Cardiac fibroblast (primary cell): ENCODE measurements at regions not wholly inside any gene's neighbourhood (a gene's known extent, or its start where the extent isn't known, plus 50 kb on each side); places are given as distances from the start of the nearest gene placed in this dataset.

ENCODE experiments used
- DNase-seq, 2 donors: peaks; one replicate each; pipeline versions ENCODE4 v3.0.0 to v3.0.0-alpha.2; 2010; ENCODE audit warnings: low read depth in 2 of 2
- H3K4me3 ChIP-seq, 2 donors: replicated peaks in 1 of 2; 1 replicate in 1 of 2; 2 replicates in 1 of 2; pipeline ENCODE4 v1.5.1; 2011; ENCODE audit warnings: low read depth in 2 of 2, low read length in 2 of 2, mild to moderate bottlenecking in 2 of 2, moderate library complexity in 1 of 2
- CTCF ChIP-seq: IDR thresholded peaks from one replicate; pipeline ENCODE4 v1.5.1; 2011; ENCODE audit warnings: low read depth, mild to moderate bottlenecking, low read length, inconsistent platforms

GRCh38 chr3:117243657-117244056 is 534.1 kb downstream of the TUSC7 start:
- TF ChIP-seq CTCF: no peak
- no peak overlapping the region for H3K4me3 ChIP-seq
- DNase-seq: no peak

DNA sequence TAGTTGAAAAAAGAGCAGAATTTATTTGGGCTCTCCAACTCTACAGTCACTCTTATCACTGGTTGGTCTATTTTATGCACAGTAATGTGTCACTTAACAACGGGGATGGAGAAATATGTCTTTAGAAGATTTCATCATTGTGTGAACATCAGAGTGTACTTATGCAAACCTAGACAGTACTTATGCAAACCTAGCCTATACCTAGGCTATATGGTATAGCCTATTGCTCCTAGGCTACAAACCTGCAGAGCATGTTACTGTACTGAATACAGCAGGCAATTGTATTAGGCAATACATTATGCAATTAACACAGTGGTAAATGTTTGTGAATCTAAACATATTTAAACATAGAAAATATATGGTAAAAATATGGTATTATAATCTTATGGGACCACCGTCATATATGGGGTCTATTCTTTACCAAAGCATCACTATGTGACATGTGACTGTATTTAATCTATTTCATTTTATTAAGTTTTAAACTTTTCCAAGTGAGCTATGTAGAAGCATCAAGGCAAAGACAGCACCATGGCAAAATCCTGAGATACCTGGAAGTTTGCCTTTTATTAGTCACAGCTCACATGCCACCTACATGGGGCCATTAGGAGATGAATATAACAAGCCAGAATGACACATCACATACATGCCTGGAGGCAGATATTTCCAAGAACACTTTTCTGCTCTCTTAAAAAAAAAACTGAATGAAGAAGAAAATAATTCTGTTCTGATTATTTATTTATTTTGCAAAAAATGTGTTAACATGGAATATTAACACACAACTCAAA is 537.4 kb downstream of the TUSC7 start:
- no peak for DNase-seq
- no peak for TF ChIP-seq CTCF

GRCh38 chr3:117248153-117248552 is 538.6 kb downstream of the TUSC7 start:
- DNase-seq: no peak
- H3K4me3 ChIP-seq: no peak overlapping the region
- TF ChIP-seq CTCF: no peak

More for the DNA sequence above, 537.4 kb downstream of the TUSC7 start:
- no peak overlapping the region for H3K4me3 ChIP-seq

DNA sequence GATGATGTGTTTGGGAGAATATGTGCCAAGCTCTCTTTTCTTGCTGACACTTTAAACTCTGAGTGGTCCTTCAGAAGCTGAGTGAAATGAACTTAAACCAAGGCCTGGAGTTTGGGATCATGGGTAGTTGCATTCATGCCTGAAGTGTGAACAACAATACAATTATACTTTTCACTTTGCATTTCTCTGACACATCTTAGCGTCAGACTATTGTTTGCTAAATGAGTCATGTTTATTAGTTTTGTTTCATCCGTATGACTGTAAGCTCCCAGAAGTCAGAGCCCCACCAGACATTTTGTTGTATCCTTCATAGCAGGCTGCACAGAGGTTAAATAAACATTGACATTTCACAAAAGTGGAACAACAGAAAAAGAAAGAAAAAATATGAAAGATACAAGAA is 542.6 kb downstream of the TUSC7 start:
- no peak overlapping the region for H3K4me3 ChIP-seq
- peak in 1 of 2 donors; percentile 35 for DNase-seq
- no peak for TF ChIP-seq CTCF

- no peak for TF ChIP-seq CTCF
- DNase-seq: no peak
- H3K4me3 ChIP-seq: no peak overlapping the region
These were observed 543.1 kb downstream of the TUSC7 start for GRCh38 chr3:117252651-117253050.

GRCh38 chr3:117253636-117254035 is 544.1 kb downstream of the TUSC7 start:
- DNase-seq: no peak

More at GRCh38 chr3:117253636-117254035, 544.1 kb downstream of the TUSC7 start:
- H3K4me3 ChIP-seq: no peak overlapping the region
- TF ChIP-seq CTCF: no peak
